Mammary epithelial cell (primary cell): ENCODE measurements at regions not wholly inside any gene's neighbourhood (a gene's known extent, or its start where the extent isn't known, plus 50 kb on each side); places are given as distances from the start of the nearest gene placed in this dataset.

Experiments
- EZH2 ChIP-seq: IDR thresholded peaks from 2 replicates; pipeline ENCODE4 v1.6.1; 2012; ENCODE audit warnings: low read length, inconsistent platforms, borderline replicate concordance
- TF ChIP-seq, protein P1 (sequence below), 2 donors: IDR thresholded peaks in 1 of 2; conservative IDR thresholded peaks in 1 of 2; 2 replicates each; pipeline ENCODE4 v1.5.1; 2011 to 2012; ENCODE audit warnings: inconsistent platforms in 2 of 2, low read length in 2 of 2, mild to moderate bottlenecking in 2 of 2, control low read depth in 1 of 2, low read depth in 1 of 2; ENCODE audit not compliant: insufficient read depth in 1 of 2; ENCODE audit errors: extremely low read depth in 1 of 2

DNA sequence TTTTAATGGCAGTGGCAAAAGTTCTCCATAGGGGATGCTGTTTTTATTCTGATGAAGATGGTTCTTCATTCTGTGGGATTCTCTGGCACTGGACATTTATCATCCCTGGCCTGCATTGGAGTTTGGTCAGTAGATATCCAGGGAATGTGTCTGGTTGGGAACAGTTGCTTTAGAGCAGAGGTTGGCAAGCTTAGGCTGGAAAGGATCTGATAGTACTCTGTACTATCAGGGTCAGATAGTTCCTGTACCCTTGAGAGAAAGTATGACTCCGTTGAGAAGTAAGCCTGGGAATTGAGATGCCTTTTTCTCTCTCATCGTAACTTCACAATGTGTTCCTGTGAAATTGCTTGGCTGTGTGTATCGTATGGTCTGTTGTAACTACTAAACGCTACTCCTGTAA is 244.1 kb downstream of the POLR1F start:
- TF ChIP-seq, protein P1, sequence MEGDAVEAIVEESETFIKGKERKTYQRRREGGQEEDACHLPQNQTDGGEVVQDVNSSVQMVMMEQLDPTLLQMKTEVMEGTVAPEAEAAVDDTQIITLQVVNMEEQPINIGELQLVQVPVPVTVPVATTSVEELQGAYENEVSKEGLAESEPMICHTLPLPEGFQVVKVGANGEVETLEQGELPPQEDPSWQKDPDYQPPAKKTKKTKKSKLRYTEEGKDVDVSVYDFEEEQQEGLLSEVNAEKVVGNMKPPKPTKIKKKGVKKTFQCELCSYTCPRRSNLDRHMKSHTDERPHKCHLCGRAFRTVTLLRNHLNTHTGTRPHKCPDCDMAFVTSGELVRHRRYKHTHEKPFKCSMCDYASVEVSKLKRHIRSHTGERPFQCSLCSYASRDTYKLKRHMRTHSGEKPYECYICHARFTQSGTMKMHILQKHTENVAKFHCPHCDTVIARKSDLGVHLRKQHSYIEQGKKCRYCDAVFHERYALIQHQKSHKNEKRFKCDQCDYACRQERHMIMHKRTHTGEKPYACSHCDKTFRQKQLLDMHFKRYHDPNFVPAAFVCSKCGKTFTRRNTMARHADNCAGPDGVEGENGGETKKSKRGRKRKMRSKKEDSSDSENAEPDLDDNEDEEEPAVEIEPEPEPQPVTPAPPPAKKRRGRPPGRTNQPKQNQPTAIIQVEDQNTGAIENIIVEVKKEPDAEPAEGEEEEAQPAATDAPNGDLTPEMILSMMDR (conservative IDR thresholded peaks at IDR 0.05 in 1 of 2, IDR thresholded peaks at IDR 0.05 in 1 of 2; ENCODE audit: extremely low read depth in 1 of 2, insufficient read depth in 1 of 2, low read depth in 1 of 2, low read length in 2 of 2) = no peak
- TF ChIP-seq EZH2 = no peak
